Activated CD4-positive, CD25-positive, alpha-beta regulatory T cell treated with anti-CD3 and anti-CD28 coated beads, Interleukin-2, amount 50 U/mL, for 24 hours (primary cell): ENCODE measurements at regions not wholly inside any gene's neighbourhood (a gene's known extent, or its start where the extent isn't known, plus 50 kb on each side); places are given as distances from the start of the nearest gene placed in this dataset.
"Not testable (repeated sequence)": the region's sequence is repeated elsewhere in the genome, so short reads cannot be mapped to it uniquely, and the experiment has no call there.

ENCODE experiments used
- ATAC-seq, 2 donors: fragments of 150-1000 bp; cut with Tn5 transposase; one replicate each; pipeline ENCODE4 v1.10.0; 2021; ENCODE audit warnings: mild to moderate bottlenecking in 1 of 2, moderate library complexity in 1 of 2

GRCh38 chr15:62647843-62648505 lies 394.6 kb upstream of the TPM1 start:
- ATAC-seq: no peak

GRCh38 chr15:62648954-62649353 lies 393.6 kb upstream of the TPM1 start:
- no peak for ATAC-seq

GRCh38 chr15:62649793-62650420 lies 392.6 kb upstream of the TPM1 start:
- no peak for ATAC-seq

- ATAC-seq: no peak
Measured at GRCh38 chr15:62653122-62653521, 389.4 kb upstream of the TPM1 start.

- no peak for ATAC-seq
Measured at GRCh38 chr15:62656071-62656470, 386.5 kb upstream of the TPM1 start.

GRCh38 chr15:62657501-62657900 lies 385.0 kb upstream of the TPM1 start:
- not testable (repeated sequence) for ATAC-seq

- ATAC-seq: no peak
Measured at GRCh38 chr15:62658498-62658897, 384.0 kb upstream of the TPM1 start.

- ATAC-seq: no peak
Measured at GRCh38 chr15:62663547-62663946, 379.0 kb upstream of the TPM1 start.

- no peak for ATAC-seq
Measured at GRCh38 chr15:62665449-62665848, 377.1 kb upstream of the TPM1 start.

- no peak for ATAC-seq
Measured at GRCh38 chr15:62666046-62666445, 376.5 kb upstream of the TPM1 start.

GRCh38 chr15:62672268-62672667 lies 370.3 kb upstream of the TPM1 start:
- no peak for ATAC-seq

GRCh38 chr15:62676891-62677290 lies 365.7 kb upstream of the TPM1 start:
- no peak for ATAC-seq

GRCh38 chr15:62681939-62682896 lies 360.3 kb upstream of the TPM1 start:
- ATAC-seq: no peak

GRCh38 chr15:62683192-62683591 lies 359.4 kb upstream of the TPM1 start:
- ATAC-seq: not testable (repeated sequence)

- no peak for ATAC-seq
Measured at GRCh38 chr15:62684123-62684808, 358.3 kb upstream of the TPM1 start.

- no peak for ATAC-seq
Measured at GRCh38 chr15:62691008-62691407, 351.5 kb upstream of the TPM1 start.

- no peak for ATAC-seq
Measured at GRCh38 chr15:62697636-62698035, 344.9 kb upstream of the TPM1 start.

GRCh38 chr15:62698646-62699045 lies 343.9 kb upstream of the TPM1 start:
- no peak for ATAC-seq

- ATAC-seq: no peak
Measured at GRCh38 chr15:62706317-62706716, 336.2 kb upstream of the TPM1 start.

GRCh38 chr15:62708470-62708869 lies 334.1 kb upstream of the TPM1 start:
- no peak for ATAC-seq

GRCh38 chr15:62709261-62709660 lies 333.3 kb upstream of the TPM1 start:
- no peak for ATAC-seq

GRCh38 chr15:62711691-62712454 lies 330.7 kb upstream of the TPM1 start:
- ATAC-seq: peak; percentile 86 to 93
